ENCODE measurements at regions not wholly inside any gene's neighbourhood (a gene's known extent, or its start where the extent isn't known, plus 50 kb on each side); places are given as distances from the start of the nearest gene placed in this dataset.

DNA sequence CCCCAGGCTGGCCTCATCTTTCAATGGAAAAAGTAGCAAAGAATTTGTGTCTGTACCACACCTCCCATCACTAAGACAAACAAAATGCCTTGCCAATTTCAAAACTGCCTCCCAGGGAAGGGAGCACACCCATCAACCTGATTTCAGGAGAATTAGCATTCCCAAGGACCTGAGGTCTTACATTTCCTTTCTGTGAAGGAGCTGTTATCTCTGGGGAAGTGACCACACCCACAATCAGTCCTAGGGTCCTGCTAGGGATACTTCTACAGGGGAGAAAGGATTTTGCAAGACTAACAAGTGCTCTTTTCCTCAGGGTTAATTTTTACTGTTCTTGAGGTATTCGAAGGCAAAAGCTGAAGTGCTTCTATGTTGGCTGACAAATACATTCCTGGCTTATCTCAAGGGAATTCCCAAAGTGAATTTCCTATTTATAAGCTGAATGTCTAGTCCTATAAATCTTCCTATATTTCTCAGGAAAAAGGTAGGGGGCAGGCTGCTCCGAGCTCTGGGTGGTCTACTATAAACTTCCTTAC is 97.4 kb upstream of the ITGA1 start:
- no peak for DNase-seq

DNA sequence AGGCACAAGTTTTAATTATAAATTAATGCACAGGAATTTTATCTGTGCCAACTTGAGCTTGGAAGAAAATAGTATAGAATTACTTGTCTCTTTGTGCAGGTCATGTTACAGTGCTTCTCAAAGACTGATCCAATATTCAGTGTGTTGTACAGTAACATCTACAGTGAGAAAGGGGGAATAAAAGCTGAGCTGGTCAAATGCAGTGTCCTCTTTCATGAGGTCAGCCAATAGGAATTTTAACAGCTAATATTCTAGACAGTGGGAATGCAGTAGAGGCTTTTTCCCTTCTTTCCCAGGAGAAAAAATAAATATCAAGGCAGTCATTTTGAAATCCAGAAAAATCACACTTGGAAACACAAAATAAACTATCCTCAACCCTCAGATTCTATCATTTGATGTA is 95.7 kb upstream of the ITGA1 start:
- no peak for DNase-seq

DNA sequence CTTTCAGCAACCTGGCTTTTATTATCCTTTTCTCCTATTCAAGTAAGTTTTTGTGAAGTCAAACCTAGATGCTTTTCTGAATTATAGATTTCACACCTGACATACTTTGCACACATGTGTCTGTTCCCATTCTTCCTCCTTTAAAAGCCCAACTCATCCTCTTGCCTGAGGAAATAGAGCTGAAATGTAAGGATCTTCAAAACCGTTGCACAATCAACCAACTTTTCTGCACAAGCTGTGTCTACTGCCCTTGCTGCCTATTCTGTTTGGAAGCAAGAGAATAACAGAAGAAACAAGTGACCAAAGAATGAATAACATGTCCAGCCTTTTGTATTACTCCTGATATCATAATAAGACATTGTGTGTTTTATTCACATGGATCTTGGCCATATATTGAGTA is 95.1 kb upstream of the ITGA1 start:
- DNase-seq: no peak

DNA sequence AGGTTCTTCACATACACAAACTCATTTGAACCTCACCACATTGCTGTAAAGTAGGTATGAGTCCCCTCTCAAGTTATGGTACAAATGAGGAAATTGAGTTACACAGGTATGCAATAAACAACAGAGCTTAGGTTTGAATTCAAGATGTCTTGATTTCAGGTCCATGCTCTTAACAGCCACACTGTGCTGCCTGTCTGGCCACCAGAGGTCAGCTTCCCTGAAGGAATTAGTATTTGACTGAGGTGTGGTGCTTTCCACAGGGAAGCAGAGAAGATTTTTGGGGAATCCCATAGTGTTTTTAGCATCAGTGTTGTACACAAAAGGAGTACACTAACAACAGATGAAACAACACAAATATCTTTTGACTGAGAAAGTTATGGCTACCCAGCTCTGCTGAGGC is 94.4 kb upstream of the ITGA1 start:
- DNase-seq: no peak

DNA sequence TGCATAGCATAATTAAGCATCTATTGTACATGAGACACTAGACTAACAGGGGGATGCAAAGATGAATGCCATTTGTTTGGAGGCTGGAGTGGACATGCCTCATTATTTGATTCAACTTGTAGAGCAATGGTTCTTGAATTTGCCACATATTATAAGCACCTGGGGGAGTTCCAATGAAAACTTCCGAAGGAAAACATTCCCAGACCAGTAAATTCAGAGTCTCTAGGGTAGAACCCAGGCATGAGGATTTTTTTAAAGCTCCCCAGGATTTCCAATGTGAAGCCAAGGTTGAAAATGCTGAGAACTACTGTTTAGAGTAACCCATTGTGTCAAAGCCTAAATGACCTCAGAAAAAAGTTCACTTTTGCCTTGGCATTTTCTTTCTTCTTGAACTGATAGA is 93.9 kb upstream of the ITGA1 start:
- no peak for DNase-seq

DNA sequence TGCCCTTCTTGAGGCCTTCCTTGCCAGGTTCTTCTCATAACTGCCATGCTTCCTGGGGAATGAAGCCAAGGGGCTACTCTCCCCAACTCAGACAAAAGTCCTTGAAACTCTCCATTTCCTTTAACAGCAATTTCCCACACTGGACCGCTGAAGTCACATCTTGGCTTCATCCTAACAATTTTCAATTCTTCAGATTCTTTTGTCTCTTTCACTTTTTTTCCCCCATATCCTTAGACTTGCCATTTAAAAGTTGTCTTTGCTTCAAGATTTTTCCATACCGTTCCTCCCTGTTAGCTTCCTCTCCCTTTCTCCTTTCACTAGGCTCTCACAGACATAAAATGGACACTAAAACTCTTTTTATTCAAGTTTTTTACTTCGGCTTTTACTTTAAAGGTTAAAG is 93.1 kb upstream of the ITGA1 start:
- no peak for DNase-seq

DNA sequence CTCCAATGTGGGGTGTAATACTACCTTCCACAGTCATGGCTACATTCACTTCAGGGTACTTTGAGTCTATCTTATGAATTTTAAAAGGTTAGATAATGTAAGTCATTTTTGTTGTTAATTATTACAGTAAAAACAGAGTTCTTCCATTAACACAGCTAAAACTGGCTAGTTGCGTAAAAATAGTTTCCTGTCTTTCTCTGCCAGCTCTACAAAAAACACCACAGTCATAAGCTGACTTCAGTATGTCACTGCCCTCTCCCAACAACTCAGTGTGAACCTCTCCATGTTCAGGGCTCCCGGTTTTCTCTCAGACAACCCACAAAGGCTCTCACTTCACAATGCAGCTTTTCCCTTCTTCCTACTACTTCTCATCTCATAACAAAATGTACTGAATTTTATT is 84.8 kb upstream of the ITGA1 start:
- no peak for DNase-seq

DNA sequence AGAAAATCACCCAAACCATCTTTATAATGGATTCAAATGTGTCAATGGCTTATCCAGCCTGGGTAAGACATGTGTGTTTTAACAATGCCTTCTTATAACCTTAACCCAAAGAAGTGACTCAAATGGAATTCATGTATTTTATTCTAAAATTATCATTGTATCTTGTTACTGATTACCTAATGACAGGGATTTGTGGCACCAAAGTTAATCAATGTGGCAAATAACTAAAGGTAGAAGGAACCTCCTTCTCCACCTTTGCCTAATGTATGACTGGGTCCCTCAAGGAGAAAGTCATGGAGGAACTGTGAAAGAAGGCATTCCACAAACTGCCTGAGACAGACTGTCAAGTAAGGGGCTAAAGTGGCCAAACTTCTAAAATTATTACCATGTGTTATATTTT is 84.4 kb upstream of the ITGA1 start:
- no peak for DNase-seq

DNA sequence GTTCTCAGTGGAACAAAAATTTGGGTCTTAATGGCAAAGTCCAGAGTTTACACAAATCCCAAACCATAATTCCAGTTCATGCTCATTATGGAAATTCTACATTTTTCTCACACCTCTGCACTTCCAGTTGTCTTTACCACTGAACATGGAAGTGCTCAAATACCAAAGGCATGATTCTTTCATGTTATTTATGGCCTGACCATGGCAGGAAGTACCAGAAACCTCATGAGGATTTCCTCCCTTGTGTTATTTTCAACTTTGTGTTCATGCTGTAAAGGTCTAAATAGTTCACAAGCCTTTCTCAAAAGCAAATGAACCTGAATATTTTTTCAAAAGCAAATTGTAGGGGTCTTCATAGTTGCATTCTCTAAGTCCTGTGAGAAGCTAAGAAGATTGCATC is 82.0 kb upstream of the ITGA1 start:
- DNase-seq: no peak

DNA sequence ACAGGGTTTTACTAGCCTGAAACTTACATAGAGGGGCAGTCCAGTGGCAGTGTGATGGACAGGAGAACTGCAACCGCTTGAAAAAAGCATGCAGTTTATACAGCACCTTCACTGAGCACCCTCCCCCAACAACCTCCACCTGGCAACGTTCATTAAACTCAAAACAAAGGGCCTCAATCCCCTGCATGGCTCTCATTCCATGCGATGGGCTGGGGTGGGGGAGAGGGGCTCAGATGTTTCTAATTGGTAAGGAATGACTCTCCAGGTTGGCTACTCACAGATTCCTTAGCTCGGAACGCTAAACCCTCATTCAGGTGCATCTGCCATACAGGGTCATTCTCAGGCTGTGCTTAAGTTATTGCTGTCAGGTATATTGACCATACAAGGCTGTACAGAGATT is 80.9 kb upstream of the ITGA1 start:
- no peak for DNase-seq

DNA sequence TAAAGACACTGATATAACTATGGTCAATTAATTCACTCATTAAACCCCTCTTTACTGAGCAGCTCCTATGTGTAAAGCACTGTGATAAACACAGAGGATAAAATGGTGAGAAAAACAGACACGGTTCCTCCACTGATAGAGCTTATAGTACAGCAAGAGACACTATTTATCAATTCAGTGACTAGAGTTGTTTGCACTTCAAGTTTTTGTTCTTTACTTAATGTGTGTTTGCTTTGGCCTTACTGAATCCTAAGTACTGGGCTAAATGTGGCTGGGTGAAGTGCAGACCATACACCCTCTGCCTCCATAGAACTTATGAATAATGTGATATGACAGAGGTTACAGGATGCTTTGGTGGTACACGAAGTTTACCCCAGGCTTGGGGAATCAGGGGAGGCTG is 80.1 kb upstream of the ITGA1 start:
- peak; percentile 7 for DNase-seq

DNA sequence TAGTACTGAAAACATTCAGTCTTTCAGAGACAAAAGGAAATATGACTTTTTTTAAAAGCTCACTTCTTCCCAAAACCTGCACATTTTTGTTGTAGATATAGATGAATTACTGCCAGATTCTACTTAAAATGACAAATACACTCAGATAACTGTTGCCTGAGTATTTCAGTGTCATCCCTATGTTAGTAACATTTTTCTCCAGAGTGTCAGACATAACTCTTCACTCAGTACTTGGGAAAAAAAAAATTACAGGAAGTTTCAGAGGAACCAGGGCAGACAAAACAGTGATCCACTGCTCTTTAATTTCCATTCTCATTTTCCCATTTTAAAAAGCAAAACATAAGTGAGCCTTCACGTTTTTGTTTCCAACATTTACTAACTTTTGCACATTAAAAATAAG is 79.3 kb upstream of the ITGA1 start:
- DNase-seq: no peak

DNA sequence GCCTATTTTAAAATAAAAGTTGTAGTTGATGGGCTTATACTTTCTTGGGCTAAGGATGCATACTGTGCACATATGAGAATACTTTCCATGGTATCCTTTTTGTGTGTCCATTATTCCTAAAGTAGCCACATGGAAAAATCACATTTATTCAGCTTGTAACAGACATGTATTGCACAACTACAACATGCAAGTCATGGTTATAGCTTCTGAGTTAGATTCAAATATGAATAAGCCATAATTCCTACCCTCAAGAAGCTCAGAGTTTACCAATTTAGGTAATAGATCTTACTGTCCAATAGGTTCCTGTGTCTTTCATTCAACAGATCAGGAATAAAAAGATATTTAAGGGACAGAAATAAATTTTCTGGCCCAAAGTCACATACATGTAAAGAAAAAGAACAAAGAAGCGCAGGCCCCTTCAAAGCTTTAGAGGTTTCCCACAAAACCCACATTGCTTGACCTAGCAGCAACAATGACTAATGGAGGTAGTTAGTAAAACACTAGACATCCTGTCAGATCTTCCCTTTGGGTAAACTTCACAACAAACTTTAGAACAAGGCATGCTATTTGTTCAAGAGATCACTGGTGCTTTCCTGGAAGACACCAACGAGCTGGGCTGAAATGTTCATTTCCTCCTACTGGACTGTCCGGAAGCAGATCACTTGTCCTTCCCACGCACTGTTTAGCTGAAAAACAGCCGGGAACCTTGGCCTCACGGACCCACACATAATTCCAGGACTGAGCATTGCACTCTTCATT is 78.4 kb upstream of the ITGA1 start:
- no peak for DNase-seq

DNA sequence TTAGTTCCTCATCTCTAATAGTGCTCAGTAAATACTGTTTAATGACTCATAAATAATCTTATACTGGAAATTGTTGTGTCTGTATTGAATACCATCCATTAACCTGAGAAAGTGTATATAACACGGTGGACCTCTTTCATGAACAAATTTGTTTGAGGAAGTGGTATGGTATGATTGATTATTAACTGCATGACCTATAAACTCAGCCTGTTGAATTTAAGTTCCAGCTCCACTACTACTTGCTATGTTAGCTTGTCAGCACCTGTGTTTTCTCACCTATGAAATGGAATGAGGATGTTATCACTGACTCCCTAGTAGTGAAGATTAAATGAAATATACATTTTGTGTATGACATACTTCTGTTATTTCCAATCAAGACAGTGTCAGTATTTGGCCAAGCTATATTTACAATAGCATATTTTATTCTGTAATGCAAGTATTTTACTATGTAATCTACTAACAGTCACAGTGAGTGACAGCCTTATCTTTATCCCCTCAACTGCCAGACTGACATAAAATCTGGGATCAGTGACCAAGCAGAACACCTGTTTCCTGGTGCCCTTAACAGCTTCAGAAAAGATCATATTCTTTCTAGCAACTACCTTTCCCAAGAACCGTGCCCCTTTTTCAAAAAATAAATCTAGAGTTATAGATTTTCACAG is 77.3 kb upstream of the ITGA1 start:
- DNase-seq: no peak

DNA sequence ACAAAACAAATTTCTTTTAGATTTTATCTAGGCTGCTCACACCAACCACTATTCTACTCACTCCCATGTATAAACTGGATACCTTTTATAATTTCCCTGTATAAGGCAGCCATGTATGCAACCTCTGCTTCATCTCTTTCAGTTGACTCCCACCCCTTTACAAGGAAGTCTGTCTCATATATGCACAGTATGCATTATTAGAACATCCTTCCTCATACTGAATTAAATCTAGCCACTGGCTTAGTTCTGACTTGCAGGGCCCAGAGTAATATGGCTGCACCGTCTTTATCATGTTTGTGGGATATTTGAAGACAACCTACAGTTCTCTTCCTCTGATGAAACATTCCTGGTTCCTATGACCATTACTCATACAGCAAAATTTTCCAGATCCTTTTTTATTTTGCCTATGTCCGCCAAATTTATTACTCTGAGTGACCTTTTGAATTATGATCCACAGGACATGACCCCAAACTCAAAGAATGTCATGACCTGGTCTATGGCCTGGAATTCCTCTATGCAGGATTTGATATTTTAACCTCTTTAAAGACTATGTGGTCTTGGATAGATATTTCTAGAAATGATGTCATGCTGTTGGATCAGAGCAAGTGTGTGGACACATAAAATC is 76.6 kb upstream of the ITGA1 start:
- no peak for DNase-seq

DNA sequence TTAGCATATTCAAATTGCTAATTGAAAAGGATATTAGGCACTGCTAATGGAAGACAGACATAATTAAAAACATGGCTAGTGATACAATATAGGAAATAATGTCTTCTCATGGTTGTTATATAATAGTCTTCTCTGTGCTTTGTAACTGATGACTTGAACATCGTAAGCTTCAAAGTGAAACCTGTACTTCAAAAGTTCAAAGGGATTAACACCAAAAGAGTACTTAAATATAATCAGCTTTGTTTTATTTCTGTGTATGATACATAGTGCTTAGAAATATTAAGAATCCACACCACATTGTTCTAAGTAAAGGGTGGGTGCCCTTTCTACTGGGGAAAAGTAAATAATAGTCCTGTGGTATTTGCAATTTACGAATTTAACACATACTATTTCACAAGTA is 75.4 kb upstream of the ITGA1 start:
- DNase-seq: no peak

DNA sequence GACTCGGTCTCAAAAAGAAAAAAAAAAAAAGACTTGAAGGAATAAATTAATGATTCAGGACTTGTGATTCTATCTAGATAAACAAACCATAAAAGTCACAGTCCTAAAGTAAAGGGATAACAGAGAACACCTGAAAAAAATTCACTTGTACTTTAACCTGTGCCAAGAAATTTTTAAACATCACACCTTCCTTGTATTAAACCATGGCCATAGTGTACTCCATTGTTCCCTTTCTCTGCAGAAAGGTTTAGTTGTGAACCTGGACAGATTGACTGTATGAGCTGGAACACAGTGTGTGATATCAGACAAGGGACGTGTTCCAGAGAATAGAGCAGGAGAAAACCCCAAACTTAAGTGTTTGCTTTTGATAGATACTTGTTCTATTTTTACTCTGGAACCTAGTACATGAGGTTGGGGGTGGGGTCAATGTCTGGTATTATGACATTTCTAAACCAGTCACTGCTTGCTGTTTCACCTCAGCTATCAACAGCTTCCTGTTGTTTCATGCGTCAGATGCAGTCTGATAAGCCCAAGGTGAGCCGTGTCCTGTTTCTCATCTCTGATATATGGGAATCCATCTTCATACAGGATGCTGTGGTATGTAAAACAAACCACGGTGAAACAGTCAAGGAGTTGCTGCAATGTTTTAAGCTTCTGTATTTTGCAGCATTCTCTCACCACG is 62.5 kb upstream of the ITGA1 start:
- peak; percentile 79 for DNase-seq

DNA sequence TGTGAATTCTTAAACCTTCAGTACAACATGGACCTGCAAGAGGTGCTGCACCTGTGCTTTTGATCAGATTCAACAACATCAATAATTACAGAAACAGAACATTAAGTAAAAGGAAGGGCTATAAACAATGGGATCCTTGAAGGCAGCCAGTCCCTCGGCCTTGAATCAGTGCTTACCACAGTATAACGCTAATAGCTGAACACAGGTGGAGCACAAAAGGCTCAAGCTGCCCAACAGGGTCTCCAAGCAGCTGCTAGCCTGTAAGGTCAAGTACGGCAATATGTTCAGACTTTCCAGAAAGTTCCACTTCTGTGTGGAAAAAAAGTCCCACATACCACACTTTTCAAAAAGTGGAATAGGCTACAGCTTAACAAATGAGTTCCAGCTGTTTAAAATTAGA is 61.9 kb upstream of the ITGA1 start:
- DNase-seq: peak; percentile 90

DNA sequence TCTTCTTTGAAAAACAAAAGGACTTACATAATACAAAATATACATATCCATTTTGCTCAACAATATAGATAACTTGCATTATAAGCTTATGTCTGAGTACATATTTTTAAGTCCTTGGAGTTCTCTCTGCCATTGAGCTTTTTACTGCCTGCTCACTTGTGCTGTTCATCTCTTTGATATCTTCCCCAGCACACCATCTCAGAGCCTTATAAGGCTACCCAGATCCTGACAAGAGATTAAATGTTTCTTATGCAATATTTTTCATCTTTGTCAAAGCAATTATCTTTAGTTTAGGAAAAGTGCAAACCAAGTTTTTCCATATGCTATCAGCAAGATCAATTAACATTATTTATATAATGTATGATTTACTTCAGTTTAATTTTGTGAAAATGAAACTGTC is 60.7 kb upstream of the ITGA1 start:
- DNase-seq: no peak

DNA sequence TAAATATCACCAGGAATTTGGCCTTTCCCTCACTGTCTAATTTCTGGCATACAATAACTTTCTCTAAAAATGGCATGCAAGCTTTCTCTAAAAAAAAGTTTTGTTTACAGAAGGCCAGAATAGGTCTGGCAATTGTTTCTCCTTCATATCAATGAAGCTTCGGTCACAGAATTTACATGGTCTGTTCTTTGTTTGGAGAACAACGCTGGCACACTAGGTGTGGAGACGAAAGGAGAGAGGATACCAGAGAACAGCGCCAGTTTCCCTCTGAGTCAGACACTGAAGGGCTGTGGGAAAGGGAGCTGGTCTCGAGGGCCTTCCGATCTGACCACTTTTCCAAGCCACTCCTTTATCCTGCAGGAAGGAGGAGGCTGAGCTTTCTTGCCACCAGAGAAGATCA is 60.1 kb upstream of the ITGA1 start:
- DNase-seq: no peak

DNA sequence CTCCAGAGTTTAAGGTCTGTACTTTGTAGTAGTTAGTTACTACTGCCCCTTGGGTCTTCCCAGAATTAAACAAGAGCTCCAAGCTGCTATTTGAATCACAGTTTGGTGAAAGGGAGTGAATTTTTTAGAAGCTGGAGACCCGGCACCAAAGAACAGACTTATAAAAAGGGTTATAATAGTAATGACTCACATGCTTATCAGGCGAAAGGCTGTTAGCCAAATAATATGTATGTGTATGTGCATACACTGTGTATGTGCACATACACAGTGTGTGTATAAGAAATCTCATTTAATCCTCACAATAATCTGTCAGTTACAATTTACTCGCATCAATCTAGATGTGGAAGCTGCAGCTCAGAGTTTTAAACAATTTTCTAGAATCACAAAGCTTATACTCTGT is 59.5 kb upstream of the ITGA1 start:
- DNase-seq: no peak

DNA sequence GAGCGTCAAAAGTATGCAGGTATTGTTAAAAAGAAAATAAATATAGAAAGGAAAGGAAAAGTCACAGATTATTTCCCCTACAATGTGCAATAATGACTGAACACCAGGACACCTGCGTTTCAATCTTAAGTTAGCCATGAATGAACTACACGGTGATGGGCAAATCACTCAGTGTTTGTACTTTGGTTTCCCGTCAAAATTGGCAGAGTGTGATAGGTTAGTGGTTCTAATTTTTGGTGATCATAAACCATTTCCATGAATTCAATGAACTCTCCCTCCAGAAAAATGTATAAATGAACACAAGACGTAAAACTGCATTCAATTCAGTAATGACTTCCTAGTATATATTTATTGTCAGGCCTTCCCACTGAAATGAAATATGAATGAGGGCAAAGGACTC is 59.0 kb upstream of the ITGA1 start:
- no peak for DNase-seq

DNA sequence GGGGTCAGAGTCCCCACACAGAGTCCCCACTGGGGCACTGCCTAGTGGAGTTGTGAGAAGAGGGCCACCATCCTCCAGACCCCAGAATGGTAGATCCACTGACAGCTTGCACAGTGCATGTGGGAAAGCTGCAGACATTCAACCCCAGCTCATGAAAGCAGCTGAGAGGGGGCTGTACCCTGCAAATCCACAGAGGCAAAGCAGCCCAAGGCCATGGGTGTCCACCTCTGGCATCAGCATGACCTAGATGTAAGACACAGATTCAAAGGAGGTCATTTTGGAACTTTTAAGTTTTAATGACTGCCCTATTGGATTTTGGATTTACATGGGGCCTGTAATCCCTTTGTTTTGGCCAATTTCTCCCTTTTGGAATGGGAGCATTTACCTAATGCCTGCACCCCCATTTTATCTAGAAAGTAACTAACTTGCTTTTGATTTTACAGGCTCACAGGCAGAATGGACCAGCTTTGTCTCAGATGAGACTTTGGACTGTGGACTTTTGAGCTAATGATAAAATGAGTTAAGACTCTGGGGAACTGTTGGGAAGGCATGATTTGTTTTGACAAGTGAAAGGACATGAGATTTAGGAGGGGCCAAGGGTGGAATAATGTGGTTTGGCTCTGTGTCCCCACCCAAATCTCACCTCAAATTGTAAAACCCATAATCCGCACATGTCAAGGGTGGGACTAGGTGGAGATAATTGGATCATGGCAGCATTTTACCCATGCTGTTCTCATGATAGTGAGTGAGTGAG is 56.3 kb upstream of the ITGA1 start:
- DNase-seq: no peak
